CD4-positive, alpha-beta T cell treated with Interleukin-10 for 1 hour (primary cell): ENCODE measurements at regions not wholly inside any gene's neighbourhood (a gene's known extent, or its start where the extent isn't known, plus 50 kb on each side); places are given as distances from the start of the nearest gene placed in this dataset.

Experiments used
- DNase-seq: peaks from one replicate; pipeline ENCODE4 v3.0.0-alpha.2; 2020

DNA sequence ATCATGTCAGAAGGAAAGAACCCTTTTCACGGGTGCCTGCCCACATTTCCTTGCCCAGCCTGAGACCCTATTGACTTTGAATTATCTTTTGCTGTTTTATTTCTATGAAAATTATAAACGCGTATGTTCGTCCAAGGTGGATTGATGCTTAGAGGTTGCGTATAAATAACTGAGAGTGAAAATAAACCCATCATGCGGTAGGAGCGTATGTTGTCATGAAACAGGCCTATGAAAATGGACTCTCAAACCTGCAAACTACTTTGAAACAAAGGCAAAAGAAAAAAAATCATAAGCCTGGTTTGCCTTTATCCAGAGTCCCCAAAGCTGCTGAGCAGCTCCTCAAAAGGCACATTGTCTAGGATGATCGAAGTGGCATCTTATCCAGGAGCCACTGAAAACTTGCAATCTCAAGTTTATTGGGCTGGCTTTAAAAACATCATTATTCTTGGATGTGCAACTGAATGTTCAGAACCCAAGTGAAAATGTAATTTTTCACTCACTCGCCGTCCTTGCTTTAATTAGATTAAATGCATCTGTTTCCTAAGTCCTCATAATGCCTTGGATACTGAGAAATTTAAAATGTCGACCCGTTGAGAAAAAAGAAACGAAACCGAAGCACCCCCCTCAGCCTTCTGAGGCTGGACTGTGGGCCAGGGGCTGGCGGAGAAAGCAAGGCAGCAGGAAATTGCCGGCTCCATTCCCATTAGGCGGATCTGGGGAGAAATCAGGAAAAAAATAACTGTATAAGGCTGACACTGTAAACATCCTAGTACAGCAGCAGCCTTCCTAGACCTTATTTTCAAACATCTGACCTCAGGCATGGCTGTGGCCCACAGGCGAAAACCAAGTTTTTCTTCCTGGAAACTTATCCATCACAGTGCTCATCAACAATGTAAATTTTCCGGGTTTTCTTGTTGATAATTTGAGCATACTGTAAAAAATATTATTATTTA is 82.9 kb upstream of the PPARA start:
- no peak for DNase-seq

DNA sequence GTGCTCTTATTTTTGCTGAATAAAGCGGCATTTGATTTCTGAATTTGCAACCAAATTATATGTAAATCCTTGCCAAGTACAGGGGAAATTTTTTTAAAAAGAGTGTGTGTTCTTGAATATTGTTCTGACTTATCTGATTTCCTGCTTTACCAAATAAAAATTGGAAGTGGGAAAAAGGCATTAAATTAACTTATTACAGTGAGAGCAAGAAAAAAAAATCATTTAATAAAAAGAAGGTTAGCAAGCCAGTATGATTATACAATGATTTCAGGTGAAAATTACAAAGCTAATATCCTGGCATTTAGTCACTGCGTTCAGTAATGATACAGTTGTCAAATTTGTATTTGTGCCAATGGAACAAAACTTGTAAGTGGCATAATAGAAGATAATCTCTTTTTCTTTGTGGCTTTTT is 82.1 kb upstream of the PPARA start:
- DNase-seq: no peak

DNA sequence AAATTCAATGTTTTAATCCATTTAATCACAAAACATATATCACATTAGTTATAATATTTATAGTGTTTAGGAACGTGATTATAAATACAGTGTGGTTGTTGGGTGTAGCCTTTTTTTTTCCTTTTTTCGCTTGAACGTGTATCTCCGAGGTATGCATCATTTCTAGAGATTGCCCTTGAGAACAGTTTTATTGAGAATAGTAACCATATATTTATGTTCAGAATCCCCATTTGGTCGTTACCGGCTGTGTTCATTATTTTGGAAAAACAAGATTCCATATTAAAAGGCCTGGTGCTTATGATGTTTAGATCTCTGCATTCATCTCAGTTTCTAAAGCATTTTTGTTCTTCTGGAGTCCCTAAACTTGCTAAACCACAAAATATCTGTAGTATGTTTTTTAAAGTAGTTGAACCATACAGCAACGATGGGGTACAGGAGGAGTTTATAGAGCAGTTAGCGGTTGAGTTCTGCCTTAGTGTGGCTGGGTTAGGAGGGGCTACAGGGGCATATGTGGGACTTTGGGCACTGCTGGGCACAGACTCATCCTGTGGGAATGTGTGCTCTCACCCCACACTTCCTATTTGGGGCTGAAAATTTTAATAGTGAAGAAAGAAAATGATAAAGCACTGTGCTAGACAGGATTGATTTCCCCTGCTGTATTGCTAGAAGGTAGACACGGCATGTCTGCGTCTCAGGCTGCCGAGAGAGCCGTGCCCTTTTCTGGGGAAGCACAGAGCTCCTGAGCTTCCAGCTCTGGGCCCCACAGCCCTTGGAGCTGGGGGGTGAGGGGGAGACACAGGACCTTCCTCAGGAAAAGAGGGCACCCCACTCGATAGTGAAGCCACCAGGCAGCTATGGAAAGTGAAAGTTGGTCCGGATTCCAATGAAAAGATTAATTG is 81.5 kb upstream of the PPARA start:
- DNase-seq: no peak

DNA sequence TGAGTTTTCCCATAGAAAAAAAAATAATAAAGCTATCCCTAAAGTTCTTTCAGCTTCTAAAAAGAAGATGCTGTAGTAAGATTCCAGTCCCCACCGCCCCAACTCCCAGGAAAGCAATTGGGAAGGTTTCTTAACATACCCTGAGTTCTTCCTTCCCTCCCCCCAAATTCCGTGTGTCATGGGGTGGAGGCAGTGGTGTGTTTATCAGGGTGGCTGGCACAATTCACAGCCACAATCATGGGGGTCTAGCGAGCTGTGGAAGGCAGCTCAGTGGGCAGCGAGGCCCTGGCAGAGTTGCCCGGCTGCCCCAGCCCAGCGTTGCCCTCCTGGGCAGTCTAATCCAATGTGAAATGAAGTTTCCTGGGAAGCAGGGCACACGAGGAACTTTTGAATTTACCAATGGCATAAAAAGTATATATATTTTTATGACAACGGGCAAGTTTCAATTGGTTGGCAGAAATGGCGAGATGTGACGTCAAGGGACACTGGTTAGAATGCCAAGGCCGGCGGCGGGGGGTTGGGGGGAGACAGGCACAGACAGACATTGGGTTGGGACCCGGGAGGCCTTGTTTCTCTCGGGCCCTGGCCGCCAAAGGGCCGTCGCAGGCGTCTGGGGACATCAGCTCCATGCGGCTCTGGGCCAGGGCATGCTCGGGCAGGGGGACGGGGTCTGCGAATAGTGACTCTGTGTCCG is 80.7 kb upstream of the PPARA start:
- peak; percentile 61 for DNase-seq

DNA sequence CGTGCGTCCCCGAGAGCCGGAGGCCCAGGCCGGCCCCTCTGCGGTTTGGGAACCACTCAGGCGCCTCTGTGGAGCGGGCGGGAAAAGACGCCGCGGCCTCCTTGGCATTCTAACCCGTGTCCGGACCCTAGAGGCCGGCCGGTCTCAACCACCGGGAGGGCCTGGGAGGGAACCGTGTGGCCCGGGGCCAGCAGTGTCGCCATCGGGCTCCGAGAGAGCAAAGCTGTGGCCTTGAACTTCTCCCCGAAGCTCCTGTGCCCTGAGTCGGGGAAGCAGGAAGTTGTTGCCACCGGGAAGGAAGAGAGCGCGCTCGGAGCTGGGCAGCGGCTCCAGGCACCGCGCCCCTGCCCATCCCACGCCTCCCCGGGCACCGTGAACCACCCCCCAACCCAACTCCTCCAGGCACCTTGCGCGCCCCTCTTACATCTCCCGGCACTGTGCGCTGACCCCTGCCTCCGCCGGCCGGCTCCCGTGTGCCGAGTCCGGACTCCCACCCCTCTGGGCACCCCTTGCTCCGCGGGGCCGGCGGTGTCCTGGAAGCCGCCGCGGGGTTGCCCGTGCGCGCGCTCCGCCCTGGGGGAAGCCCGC is 80.0 kb upstream of the PPARA start:
- peak; percentile 19 for DNase-seq

DNA sequence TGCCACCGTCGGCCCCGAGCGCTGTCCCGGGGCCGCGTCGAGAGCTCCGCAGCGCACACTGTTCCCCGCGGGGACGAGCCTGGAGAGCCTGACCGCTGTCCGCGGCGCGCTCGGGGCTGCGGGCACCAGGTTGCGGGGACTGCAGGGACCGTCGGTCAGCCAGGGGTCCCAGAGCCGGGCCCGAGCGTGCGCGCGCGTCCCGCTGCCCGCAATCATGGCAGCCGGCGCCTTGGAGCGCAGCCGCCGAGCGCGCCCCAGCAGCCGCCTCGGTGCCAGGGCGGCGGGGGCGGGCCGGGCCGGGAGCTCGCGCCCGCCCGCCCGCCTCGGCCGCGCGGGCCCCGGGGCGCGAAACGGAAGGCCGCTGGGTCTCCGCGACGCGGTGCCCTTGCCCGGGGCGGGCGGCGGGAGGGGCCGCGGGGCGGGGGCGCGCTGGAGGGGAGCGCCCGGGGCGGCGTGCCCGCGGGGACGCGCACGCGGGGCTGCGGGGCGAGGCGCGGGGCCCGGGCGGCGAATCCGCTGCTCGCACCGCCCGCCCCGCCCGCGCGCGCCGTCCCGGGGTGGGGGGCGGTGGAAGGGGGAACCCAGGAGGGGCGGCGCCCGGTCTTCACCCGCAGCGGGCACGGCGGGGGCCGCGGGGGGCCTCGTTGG is 79.4 kb upstream of the PPARA start:
- peak; percentile 57 for DNase-seq

DNA sequence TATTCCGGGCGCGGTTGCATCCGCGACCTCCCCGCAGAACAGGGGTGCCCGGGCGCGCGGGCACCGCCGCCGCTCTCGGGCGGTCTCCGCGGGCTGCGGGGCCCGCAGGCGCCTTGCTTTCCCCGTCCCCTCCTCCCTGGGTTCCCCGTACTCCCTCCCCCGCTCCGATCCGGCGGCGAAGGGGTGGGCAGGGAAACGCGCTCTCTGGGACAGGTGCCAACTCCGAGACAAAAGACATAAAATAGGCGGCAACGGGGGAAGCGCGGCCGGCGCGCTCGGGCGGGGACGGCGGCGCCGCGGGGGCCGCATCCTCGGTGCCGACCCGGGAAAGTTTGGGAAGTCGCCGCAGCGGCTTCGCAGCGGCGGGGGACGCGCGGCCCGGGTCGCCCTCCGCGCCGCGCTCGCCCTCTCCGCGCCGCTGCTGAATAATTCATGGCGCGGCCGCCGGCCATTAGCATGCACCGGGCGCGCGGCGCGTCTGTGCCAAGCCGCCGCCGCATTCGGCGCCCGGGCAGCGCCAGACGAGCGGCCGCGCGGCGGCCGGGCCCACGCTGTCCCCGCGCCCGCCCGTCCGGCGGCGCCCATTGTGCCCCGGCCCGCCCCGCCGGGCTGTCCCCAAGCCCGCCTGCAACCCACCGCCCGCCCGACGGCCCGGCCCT is 78.7 kb upstream of the PPARA start:
- DNase-seq: peak; percentile 66

DNA sequence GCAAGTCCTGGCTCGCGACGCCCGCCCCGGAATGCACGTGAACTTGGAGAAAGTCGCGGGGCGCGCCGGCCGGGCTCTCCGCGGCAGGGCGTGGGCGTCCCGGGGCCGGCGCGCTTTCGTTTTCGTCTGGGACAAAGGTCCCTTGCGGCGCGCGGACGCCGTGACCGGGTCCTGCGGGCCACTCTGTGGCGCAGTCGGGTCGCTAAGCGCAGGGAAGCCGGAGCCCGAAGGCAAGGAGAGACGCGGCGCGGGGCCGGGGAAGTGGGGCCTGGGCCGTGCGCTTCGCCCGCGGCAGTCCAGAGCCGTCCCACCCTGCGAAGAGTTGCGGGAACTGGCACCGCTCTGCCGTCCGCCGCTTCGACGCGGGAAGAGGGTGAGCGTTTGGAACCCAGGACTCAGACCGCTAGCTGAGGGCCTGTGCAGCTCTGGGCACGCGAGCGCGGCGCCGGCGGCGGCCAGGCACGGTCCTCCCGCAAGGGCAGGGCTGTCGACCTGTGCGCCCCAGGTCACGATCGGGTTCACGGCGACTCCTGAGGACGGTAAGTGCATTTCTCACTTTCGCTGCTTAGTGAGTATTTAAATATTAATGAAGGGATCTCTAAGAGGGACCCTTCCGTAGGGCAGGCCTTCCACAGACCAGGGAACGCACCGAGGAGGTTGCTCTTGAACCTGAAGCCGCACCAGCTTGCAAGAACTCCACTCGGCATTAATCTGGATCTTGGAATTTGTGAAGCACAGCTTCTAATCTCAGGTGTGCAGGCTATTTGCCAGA is 78.0 kb upstream of the PPARA start:
- peak; percentile 32 for DNase-seq

DNA sequence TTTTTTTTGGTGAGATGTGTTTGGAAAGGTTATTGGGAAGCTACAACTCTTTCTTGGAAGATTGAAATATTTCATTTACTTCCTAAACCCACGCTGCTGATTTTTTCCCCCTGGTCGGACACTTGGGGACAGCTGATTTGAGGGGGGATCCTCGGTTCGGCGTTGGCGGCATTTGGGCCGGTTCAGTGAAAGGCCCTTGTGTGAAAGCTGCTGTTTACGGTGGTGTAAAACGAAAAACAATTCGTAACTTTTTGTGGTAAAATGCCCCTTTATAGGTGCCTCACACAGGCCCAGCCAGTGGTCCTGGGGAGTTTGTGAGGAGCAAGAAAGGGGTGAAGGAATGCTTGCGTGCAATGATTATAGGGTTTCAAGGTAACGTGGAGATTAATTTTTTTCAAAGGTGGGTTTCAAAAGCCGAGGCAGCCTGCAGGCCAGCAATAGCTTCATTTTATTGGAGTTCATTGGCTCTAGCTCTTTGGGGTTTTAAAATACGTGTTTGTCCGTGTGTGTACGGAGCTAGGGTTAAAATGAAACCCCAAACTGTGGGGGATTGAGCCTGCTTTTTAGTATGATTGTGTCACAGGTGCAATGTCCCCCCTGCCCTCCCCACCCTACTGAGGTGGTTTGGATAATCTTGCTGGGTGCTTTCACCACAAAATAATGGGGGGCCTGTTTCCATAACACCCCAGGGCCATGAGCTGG is 77.2 kb upstream of the PPARA start:
- no peak for DNase-seq

DNA sequence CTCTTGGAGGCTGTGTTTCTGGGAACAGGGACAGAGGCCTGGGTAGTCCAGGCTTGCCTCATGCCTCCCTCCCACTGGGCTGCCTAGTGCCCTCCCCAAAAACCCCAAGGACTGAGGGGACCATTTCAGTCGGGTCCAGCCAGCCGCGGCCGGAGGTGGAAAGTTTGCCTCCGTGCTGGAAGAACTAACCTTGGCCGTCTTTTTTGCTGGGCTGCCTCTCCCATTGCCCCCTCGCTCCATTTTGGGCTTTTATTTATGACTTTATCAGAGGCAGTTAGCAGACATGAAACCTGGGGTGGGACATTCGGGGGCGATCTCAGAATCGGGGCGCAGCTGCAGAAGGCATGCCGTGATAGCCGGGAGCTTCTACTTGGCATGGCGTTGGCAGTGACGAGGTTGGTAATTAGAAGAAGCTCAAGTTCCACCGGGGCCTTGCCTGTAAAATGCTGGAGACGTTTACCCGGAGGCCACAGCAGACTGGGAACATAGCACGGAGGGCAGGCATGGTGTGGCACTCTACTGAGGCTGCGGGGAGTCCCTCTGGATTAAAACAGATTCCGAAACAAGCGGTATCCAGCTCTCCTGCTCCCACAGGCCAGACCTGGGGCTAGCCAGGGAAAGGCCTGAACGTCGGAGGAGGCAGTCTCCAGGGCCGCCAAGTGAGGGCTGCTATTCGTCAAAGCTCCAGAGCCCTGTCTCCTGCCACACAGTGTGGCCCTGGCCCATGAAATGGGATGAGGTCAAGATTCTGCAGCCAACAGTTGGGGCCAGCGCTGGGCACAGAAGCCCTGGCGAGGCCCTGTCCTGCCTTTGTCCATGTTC is 76.4 kb upstream of the PPARA start:
- DNase-seq: no peak

DNA sequence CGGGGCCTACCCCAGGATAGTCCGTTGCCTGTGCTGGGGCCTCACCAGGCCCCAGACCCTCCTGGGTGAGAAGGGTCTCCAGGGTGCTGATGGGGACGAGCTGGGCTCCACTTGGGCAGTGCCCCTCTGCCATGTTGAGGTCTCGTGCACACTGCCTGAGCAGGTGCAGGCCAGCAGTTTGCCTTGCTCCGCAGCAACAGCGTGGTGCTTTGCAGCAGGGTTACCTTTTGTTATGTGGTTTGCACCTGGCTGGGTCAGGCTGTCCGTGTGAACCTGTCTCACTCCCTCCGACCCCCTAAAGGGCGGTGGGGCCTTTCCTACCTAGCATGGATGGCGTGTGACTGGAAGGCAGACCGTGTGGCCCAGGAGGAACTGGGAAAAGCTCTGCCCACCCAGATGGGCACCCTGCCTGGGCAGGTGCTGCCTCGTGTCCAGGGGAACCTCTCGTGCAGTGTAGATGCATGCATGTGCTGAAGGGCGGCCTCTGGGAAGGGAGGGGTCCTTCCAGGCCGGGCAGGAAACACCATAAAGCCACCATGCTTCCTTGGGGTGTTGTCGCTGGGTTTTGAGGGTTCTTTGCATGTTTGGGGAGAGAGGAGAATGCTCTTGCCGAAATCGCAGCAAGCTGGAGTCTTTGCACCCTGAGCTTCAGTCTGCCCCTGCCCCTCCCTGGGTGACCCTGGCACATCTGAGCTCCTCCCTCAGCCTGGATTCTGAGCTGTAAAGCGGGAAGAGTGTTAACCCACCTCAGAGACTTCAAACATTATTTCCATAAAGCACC is 75.4 kb upstream of the PPARA start:
- DNase-seq: no peak

DNA sequence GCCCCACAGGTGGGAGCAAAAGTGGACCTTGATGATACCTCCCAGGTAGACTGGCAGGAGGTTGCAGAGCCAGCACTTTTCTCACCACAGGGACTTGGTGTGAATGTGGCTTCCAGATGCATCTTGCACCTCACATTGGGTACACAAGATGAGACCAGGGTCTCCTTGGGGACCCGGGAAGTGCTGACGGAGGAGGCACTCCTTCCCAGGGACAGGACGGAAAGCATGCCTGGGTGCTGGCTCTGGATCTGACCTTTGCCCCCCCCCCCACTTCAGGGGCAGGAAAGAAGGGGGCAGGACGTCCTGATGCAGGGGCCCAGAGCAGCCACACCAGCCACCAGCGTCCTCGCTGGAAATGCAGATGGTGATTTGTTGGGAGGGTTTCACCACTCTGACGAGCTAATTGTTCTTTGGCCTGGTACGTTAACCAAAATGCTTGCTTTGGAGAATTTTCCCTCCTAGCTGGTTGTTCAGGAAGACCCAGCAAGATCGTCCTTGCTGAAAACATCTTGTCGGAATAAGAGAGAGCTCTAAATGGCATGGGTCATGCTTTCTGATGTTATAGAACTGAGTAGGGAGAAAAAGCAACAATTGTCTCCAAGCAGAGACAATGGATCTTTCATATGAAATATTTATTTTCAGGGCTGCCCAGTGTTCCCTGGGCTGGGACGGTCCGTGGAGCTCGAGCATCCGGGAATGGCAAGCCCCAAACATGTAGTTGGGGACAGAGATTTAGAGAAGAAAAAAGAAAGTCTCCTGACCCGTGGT is 74.4 kb upstream of the PPARA start:
- DNase-seq: no peak

DNA sequence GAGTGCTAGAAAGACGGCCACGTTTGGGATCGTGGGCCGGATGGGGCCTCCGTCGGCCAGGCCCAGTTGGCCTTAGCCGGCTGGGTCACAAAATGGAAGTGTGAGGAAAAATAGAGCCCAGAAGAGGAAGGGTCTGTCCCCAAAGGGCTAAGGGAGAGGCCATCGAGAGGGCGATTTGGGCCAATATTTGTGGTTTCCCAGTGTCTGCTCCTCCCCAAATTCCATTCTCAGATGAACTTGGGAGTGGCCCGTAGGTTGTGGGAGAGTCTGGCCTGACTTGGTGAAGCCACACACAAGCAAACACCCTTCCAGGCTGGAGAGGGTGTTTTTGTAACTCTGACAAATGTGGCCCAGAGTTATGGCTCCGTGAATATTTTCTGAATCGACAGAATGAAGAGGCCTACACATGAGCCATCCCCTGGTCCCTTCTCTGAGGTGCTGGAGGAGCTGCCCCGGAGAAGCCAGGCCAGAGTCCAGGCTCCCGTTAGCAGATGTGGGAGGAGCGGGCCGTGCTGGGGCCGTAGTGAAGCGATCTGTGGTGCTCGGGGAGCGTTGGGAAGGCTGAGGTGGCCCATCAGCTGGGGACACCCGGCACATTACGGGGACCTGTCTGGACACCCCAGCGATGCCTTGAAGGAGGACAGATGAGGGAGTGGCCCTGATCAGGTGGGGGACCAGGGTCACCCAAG is 73.5 kb upstream of the PPARA start:
- DNase-seq: no peak

DNA sequence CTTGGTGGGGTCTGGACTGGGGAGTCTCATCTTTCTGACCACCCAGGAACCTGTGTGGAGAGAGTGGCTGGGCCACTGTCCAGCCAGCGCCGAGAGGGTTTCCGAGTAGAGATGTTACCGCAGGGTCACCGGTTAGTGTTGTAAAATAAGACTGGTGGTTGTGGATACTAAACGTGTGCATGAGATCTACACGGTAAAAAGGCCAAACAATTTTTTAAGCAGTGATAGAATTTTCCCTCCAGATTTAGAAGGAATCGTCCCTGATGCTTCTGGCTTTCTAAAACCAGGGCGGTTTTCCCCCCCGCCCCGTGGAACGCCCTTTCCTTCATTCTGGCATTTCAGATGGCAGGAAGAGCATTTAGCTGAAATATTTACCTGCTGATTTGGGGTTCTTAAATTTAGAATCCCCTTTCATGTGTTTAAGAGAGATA is 72.6 kb upstream of the PPARA start:
- DNase-seq: no peak

DNA sequence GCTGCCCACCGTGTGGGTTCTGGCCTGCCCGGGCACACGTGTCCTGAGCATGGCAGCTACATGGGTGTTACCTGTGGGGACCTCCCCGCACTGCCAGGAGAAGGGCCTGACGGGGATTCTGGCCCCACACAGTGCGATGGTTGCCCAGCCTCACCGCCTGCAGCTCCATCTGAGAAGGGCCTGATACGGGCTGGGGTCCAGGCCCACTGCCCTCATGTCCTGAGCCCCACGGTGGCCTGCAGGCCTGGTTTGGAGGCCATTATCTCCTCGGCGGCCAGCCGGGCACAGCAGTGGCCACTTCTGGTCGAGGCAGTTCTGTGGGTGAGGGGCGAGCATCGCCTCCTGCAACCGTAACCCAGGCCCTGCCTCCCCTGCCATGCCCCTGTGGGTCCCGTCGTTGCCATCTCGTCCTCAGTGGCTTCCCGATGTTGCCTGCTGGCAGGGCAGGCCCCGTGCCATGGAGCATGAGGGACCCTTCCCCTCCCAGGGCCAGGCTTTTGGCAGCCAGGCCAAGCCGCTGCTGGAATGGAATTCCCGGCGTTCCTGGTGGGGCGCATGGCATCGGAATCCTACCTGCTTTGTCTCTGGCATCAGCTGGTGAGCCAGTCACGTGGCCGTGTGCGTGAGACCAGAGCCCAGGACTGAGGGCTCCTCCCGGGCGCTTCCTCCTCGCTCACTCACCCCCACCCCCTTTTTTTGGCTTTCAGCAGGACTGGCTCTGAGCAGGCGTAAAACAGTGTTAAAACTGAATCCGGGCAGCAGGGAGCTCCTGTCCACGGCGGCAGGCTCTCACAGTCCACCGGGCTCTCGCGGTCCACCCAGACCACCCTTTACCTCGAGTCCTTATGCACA is 71.9 kb upstream of the PPARA start:
- no peak for DNase-seq
